NCI-H748 treated with DMSO at 0.1 percent for 48 hours (cell line): ENCODE measurements at regions not wholly inside any gene's neighbourhood (a gene's known extent, or its start where the extent isn't known, plus 50 kb on each side); places are given as distances from the start of the nearest gene placed in this dataset.

ENCODE experiments used
- DNase-seq: peaks from one replicate; lab custom pipeline; 2025; lab: John Stamatoyannopoulos, UW

- peak; percentile 55 for DNase-seq
Measured at GRCh38 chr3:6769532-6770396, 91.2 kb upstream of the GRM7 start.

- DNase-seq, result no peak
Measured at GRCh38 chr3:6770397-6770690, 90.6 kb upstream of the GRM7 start.

GRCh38 chr3:6771171-6771570 lies 89.7 kb upstream of the GRM7 start:
- DNase-seq, result no peak

- DNase-seq, result no peak
Measured at GRCh38 chr3:6779140-6779539, 81.8 kb upstream of the GRM7 start.

- no peak for DNase-seq
Measured at GRCh38 chr3:6781092-6781491, 79.8 kb upstream of the GRM7 start.

- no peak for DNase-seq
Measured at GRCh38 chr3:6785726-6786125, 75.2 kb upstream of the GRM7 start.

GRCh38 chr3:6791161-6791560 lies 69.8 kb upstream of the GRM7 start:
- DNase-seq, result no peak

- DNase-seq, result no peak
Measured at GRCh38 chr3:6799264-6799915, 61.5 kb upstream of the GRM7 start.

- no peak for DNase-seq
Measured at GRCh38 chr3:6803619-6804018, 57.3 kb upstream of the GRM7 start.

- DNase-seq, result no peak
Measured at GRCh38 chr3:6805236-6805635, 55.7 kb upstream of the GRM7 start.

- no peak for DNase-seq
Measured at GRCh38 chr3:6806991-6807390, 53.9 kb upstream of the GRM7 start.

- no peak for DNase-seq
Measured at GRCh38 chr3:6807967-6808588, 52.8 kb upstream of the GRM7 start.

GRCh38 chr3:6809349-6809748 lies 51.6 kb upstream of the GRM7 start:
- DNase-seq, result no peak
